ENCODE measurements at regions not wholly inside any gene's neighbourhood (a gene's known extent, or its start where the extent isn't known, plus 50 kb on each side); places are given as distances from the start of the nearest gene placed in this dataset.

DNA sequence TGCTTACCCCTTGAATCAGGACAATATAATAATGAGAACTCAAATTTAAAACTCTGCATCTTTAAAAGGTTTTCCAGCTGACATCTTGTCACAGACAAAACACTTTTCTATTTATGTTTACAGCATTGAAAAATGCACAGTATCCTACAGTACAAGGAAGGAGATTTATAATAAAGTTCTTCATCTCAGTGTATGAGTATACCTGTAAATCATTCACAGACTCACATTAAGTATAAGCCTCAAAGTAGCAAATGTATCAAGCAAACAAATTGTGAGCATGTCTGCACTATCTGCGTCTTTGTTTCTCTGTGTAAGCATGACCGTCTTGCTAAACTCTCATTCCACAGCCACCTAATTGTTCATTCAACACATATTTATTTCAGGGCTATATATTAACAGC is 52.8 kb downstream of the PPP1R2C start:
- Histone ChIP-seq H3K9me3 (no peaks in the 10 kb centered on the region), H3K4me3 (no peak overlapping the region), H3K4me1 (no peaks in the 10 kb centered on the region), H3K27me3 (no peaks in the 10 kb centered on the region), H3K36me3 (no peaks in the 10 kb centered on the region), H3K27ac (no peak overlapping the region)
- no peak for DNase-seq
- TF ChIP-seq POLR2A (IDR thresholded peaks at IDR 0.05), result no peak
- no peak for TF ChIP-seq CTCF (IDR thresholded peaks at IDR 0.05)

GRCh38 chrX:42720209-42720608 is 57.8 kb downstream of the PPP1R2C start:
- no peaks in the 10 kb centered on the region for H3K27me3 ChIP-seq
- no peak for TF ChIP-seq CTCF (IDR thresholded peaks at IDR 0.05)

GRCh38 chrX:42715701-42716262 is 62.2 kb downstream of the PPP1R2C start:
- TF ChIP-seq POLR2A (IDR thresholded peaks at IDR 0.05) (no peak), CTCF (IDR thresholded peaks at IDR 0.05) (peak in 1 of 6 experiments; percentile 1)

More at GRCh38 chrX:42720209-42720608, 57.8 kb downstream of the PPP1R2C start:
- no peaks in the 10 kb centered on the region for H3K36me3 ChIP-seq
- H3K9me3 ChIP-seq, result no peaks in the 10 kb centered on the region
- no peak overlapping the region for H3K4me3 ChIP-seq
- no peak overlapping the region for H3K27ac ChIP-seq
- no peaks in the 10 kb centered on the region for H3K4me1 ChIP-seq
- DNase-seq, result no peak

DNA sequence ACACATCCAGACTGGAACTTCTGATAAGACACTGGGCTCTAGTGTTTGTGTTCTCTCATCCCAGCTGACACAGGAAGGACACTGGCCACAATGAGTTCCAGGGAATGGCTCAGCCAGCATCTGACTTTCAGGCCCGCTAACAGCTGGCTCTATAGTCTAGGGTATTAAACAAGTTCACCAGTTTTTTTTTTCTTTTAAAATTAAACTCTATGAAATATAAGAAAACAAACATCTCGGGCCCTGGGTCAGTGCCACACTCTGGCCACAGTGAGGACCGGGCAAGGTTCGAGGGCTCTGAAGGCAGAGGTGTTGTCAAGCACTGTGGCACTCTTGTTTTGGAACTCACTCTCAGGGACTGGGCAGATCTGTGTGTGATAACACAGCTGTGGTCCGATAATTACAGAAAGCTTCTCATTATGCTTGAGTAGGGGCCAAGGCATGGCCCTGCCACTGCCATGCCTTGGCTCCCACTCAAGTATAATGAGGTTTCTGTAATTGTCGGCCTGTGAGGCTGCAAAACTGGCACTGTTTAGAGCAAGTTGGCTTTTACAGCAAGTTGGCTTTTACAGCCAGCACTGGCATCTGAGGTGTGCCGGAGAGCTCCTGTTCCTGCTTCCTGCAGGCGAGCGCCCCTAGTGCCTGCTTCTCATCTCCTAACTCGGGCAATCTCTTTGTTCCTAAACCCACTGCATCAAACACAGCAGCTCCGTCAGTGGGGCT is 62.8 kb downstream of the PPP1R2C start:
- Histone ChIP-seq H3K9me3 (no peaks in the 10 kb centered on the region), H3K4me1 (no peaks in the 10 kb centered on the region), H3K4me3 (no peak overlapping the region), H3K27ac (no peak overlapping the region), H3K36me3 (no peaks in the 10 kb centered on the region), H3K27me3 (no peaks in the 10 kb centered on the region)
- TF ChIP-seq CTCF (IDR thresholded peaks at IDR 0.05) (peak in 4 of 6 experiments; percentile 29 to 58 (median 45)), POLR2A (IDR thresholded peaks at IDR 0.05) (no peak)
- peak; percentile 46 to 84 (median 64) for DNase-seq

More at GRCh38 chrX:42715701-42716262, 62.2 kb downstream of the PPP1R2C start:
- DNase-seq, result no peak
- H3K27me3 ChIP-seq, result no peaks in the 10 kb centered on the region
- H3K27ac ChIP-seq, result no peak overlapping the region
- H3K4me3 ChIP-seq, result no peak overlapping the region
- no peaks in the 10 kb centered on the region for H3K4me1 ChIP-seq
- no peaks in the 10 kb centered on the region for H3K9me3 ChIP-seq
- no peaks in the 10 kb centered on the region for H3K36me3 ChIP-seq

DNA sequence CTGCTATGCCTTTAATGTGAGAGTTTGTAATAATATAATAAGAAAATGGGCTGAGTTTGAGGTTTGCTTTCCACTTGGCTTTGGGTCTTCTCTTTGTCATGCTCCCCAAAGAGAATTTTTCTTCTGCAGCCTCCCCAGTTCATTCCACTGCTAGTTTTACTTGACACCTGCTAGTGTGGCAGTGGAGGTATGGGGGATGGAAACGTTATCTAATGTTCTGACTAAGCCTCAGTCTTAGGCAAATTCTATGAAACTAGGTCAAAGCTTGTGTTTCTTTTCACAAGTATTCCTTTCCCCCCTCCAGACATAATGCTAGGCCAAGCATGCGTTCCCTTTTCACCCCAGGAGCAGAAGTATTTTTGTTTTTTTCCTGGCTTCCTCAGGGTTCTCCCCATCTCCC is 67.5 kb downstream of the PPP1R2C start:
- DNase-seq, result no peak
- TF ChIP-seq POLR2A (IDR thresholded peaks at IDR 0.05), result no peak
- TF ChIP-seq CTCF (IDR thresholded peaks at IDR 0.05), result no peak
- no peak overlapping the region for H3K4me3 ChIP-seq
- H3K4me1 ChIP-seq, result no peaks in the 10 kb centered on the region
- H3K27me3 ChIP-seq, result no peaks in the 10 kb centered on the region
- no peaks in the 10 kb centered on the region for H3K9me3 ChIP-seq
- no peak overlapping the region for H3K27ac ChIP-seq
- no peaks in the 10 kb centered on the region for H3K36me3 ChIP-seq

All from Peyer's patch (tissue), 4 donors.